HCT116 (cell line): ENCODE measurements at regions not wholly inside any gene's neighbourhood (a gene's known extent, or its start where the extent isn't known, plus 50 kb on each side); places are given as distances from the start of the nearest gene placed in this dataset.

Experiments
- ATAC-seq: fragments of 200-7000 bp; cut with Tn5 transposase; 2 replicates; pipeline ENCODE4 v1.9.1; 2020; ENCODE audit warnings: mild to moderate bottlenecking, moderate library complexity
- BruUV-seq: library from RNA; stranded (reverse); fragments of 400-500 nt; replicated peaks from 2 replicates; lab custom pipeline; 2021; lab: Mats Ljungman, UMichigan
- CTCF ChIA-PET: fragments of 300-600 bp; sonication (Branson Sonifier 250); formaldehyde crosslinking; loops from one replicate; lab custom pipeline; 2021; ENCODE audit warnings: antibody characterized with exemption; lab: Charles Lee
- POLR2A ChIA-PET: fragments of 300-600, 350-600 bp; sonication (Branson Sonifier 250); formaldehyde crosslinking; loops from one replicate; lab custom pipeline; 2021; ENCODE audit warnings: antibody characterized with exemption; lab: Charles Lee
- RAD21 ChIA-PET, 2 experiments: fragments of 300-600 bp; sonication (Branson Sonifier 250); formaldehyde crosslinking; loops; one replicate each; lab custom pipeline; 2023; ENCODE audit warnings: low total read pairs in 2 of 2; ENCODE audit not compliant: uncharacterized antibody in 2 of 2, unreplicated experiment in 2 of 2, low non-redundant PET in 1 of 2; lab: Charles Lee
- DNase-seq: peaks from one replicate; pipeline ENCODE4 v3.0.0-alpha.2; 2010; ENCODE audit warnings: low read depth, low spot score
- H2AFZ ChIP-seq: fragments of 200-600 bp; shearing (Covaris generic), sonication (generic); 2 replicates; pipeline ENCODE4 v1.6.1; 2017; ENCODE audit warnings: low read depth, mixed run types, mixed read lengths, antibody characterized with exemption, low read length; ENCODE audit not compliant: poor library complexity, severe bottlenecking
- H3K27ac ChIP-seq: 2 replicates; pipeline ENCODE4 v1.5.1; 2012; ENCODE audit warnings: low read depth, low read length
- H3K27me3 ChIP-seq: fragments of 200-600 bp; sonication (generic); 2 replicates; pipeline ENCODE4 v1.6.1; 2016; ENCODE audit warnings: mixed run types, low read length, mixed read lengths; ENCODE audit not compliant: insufficient read depth
- H3K36me3 ChIP-seq, 2 experiments: fragments of 200-500 bp in 1 of 2; fragments of 200-600 bp in 1 of 2; sonication (Bioruptor generic) in 1 of 2; sonication (generic) in 1 of 2; 2 replicates each; pipeline versions ENCODE4 v1.5.1 to v1.6.1; 2014 to 2016; ENCODE audit warnings: low read length in 2 of 2, inconsistent platforms in 1 of 2, mixed read lengths in 1 of 2, mixed run types in 1 of 2; ENCODE audit not compliant: insufficient read depth in 2 of 2, control insufficient read depth in 1 of 2
- H3K4me1 ChIP-seq, 2 experiments: fragments of 200-600 bp in 1 of 2; sonication (generic) in 1 of 2; 2 replicates each; pipeline versions ENCODE4 v1.5.1 to v1.6.1; 2012 to 2017; ENCODE audit warnings: low read length in 2 of 2, inconsistent platforms in 1 of 2, mild to moderate bottlenecking in 1 of 2, mixed read lengths in 1 of 2, mixed run types in 1 of 2, moderate library complexity in 1 of 2; ENCODE audit not compliant: insufficient read depth in 2 of 2, control insufficient read depth in 1 of 2
- H3K4me2 ChIP-seq: fragments of 200-600 bp; sonication (generic); 2 replicates; pipeline ENCODE4 v1.6.1; 2017; ENCODE audit warnings: mixed run types, low read length, mixed read lengths
- H3K4me3 ChIP-seq, 2 experiments: fragments of 200-600 bp in 1 of 2; sonication (generic) in 1 of 2; replicated peaks in 1 of 2; 2 replicates each; pipeline ENCODE4 v1.5.1; 2011 to 2016; ENCODE audit warnings: low read length in 2 of 2, control low read depth in 1 of 2, low read depth in 1 of 2, mild to moderate bottlenecking in 1 of 2, mixed read lengths in 1 of 2, mixed run types in 1 of 2
- H3K79me2 ChIP-seq: fragments of 200-600 bp; sonication (generic); 2 replicates; pipeline ENCODE4 v1.6.1; 2017; ENCODE audit warnings: mild to moderate bottlenecking, mixed run types, low read length, moderate library complexity, mixed read lengths; ENCODE audit not compliant: insufficient read depth
- H3K9ac ChIP-seq: fragments of 200-600 bp; sonication (generic); 2 replicates; pipeline ENCODE4 v1.6.1; 2016; ENCODE audit warnings: low read length, mixed read lengths
- H3K9me2 ChIP-seq: fragments of 200-600 bp; sonication (generic), shearing (Covaris generic); 2 replicates; pipeline ENCODE4 v1.6.1; 2017; ENCODE audit warnings: mixed run types, mild to moderate bottlenecking, moderate library complexity; ENCODE audit not compliant: insufficient read depth
- H3K9me3 ChIP-seq, 2 experiments: fragments of 200-500 bp in 1 of 2; fragments of 200-600 bp in 1 of 2; sonication (Bioruptor generic) in 1 of 2; sonication (generic) in 1 of 2; 2 replicates each; pipeline ENCODE4 v1.6.1; 2014 to 2017; ENCODE audit warnings: low read length in 2 of 2, mixed read lengths in 2 of 2, inconsistent platforms in 1 of 2, low read depth in 1 of 2, mild to moderate bottlenecking in 1 of 2, mixed run types in 1 of 2, moderate library complexity in 1 of 2; ENCODE audit not compliant: control insufficient read depth in 1 of 2, insufficient read depth in 1 of 2
- H4K20me1 ChIP-seq: fragments of 200-600 bp; sonication (generic), shearing (Covaris generic); 2 replicates; pipeline ENCODE4 v1.6.1; 2017; ENCODE audit warnings: mixed run types, mild to moderate bottlenecking, moderate library complexity; ENCODE audit not compliant: insufficient read depth
- ATF3 ChIP-seq: IDR thresholded peaks from 2 replicates; pipeline ENCODE4 v1.6.1; 2012
- CBX3 ChIP-seq: IDR thresholded peaks from 2 replicates; pipeline ENCODE4 v1.6.1; 2012; ENCODE audit warnings: low read depth
- CEBPB ChIP-seq: IDR thresholded peaks from 2 replicates; pipeline ENCODE4 v1.6.1; 2012; ENCODE audit warnings: low read depth
- ELF1 ChIP-seq: IDR thresholded peaks from 2 replicates; pipeline ENCODE4 v1.6.1; 2012; ENCODE audit warnings: low read depth, borderline replicate concordance
- EZH2 ChIP-seq: fragments of 200-600 bp; sonication (generic); IDR thresholded peaks from 2 replicates; pipeline ENCODE4 v1.6.1; 2017; ENCODE audit warnings: antibody characterized with exemption, mixed run types
- EZH2phosphoT487 ChIP-seq: fragments of 200-600 bp; IDR thresholded peaks from 2 replicates; pipeline ENCODE4 v1.6.1; 2018; ENCODE audit warnings: antibody characterized with exemption, borderline replicate concordance
- FOSL1 ChIP-seq: IDR thresholded peaks from 2 replicates; pipeline ENCODE4 v1.6.1; 2012; ENCODE audit warnings: low read depth
- MAX ChIP-seq: IDR thresholded peaks from 2 replicates; pipeline ENCODE4 v1.6.1; 2012
- POLR2A ChIP-seq: IDR thresholded peaks from 2 replicates; pipeline ENCODE4 v1.7.0; 2011; ENCODE audit warnings: borderline replicate concordance; ENCODE audit not compliant: insufficient read depth, insufficient read length; ENCODE audit errors: extremely low read depth
- POLR2AphosphoS5 ChIP-seq: IDR thresholded peaks from 2 replicates; pipeline ENCODE4 v1.6.1; 2011; ENCODE audit warnings: mild to moderate bottlenecking, low read depth, low read length, moderate library complexity
- RAD21 ChIP-seq: IDR thresholded peaks from 2 replicates; pipeline ENCODE4 v1.6.1; 2012; ENCODE audit warnings: low read depth, mild to moderate bottlenecking
- REST ChIP-seq: IDR thresholded peaks from 2 replicates; pipeline ENCODE4 v1.6.1; 2012; ENCODE audit warnings: low read depth
- SIN3A ChIP-seq: IDR thresholded peaks from 2 replicates; pipeline ENCODE4 v1.6.1; 2012; ENCODE audit warnings: low read depth
- SP1 ChIP-seq: IDR thresholded peaks from 2 replicates; pipeline ENCODE4 v1.6.1; 2012; ENCODE audit warnings: low read depth
- SRF ChIP-seq: IDR thresholded peaks from 2 replicates; pipeline ENCODE4 v1.6.1; 2012; ENCODE audit warnings: low read depth
- TCF7L2 ChIP-seq: IDR thresholded peaks from 2 replicates; pipeline ENCODE4 v1.7.0; 2011; ENCODE audit warnings: borderline replicate concordance, inconsistent platforms; ENCODE audit not compliant: insufficient read depth, insufficient read length; ENCODE audit errors: extremely low read depth
- ZBTB33 ChIP-seq: IDR thresholded peaks from 2 replicates; pipeline ENCODE4 v1.6.1; 2011; ENCODE audit warnings: mild to moderate bottlenecking, low read length, moderate library complexity; ENCODE audit not compliant: insufficient replicate concordance; ENCODE audit errors: extremely low read depth
- ZNF274 ChIP-seq: fragments of 200-500 bp; sonication (Bioruptor generic); IDR thresholded peaks from 2 replicates; pipeline ENCODE4 v1.6.1; 2014; ENCODE audit warnings: mild to moderate bottlenecking, low read depth, low read length, inconsistent platforms
- intact Hi-C: fragments of 100-400 bp; cut with micrococcal nuclease; formaldehyde crosslinking; loops from 2 replicates; pipeline ENCODE4 v1.10.0; 2022

- Histone ChIP-seq H3K27ac (no peak overlapping the region), H3K4me3 (no peak overlapping the region), H3K79me2 (no peaks in the 10 kb centered on the region), H3K9ac (no peak overlapping the region), H3K9me2 (no peaks in the 10 kb centered on the region), H3K27me3 (no peaks in the 10 kb centered on the region; the same call in 1 of the 2 replicates), H3K4me1 (no peaks in the 10 kb centered on the region), H3K36me3 (no peaks in the 10 kb centered on the region), H3K4me2 (no peak overlapping the region), H2AFZ (no peak overlapping the region), H3K9me3 (no peaks in the 10 kb centered on the region), H4K20me1 (no peaks in the 10 kb centered on the region)
- TF ChIP-seq FOSL1 = no peak
- TF ChIP-seq POLR2A = no peak
- TF ChIP-seq RAD21 = no peak
- no peak for TF ChIP-seq CBX3
- TF ChIP-seq SP1 = no peak
- TF ChIP-seq ELF1 = no peak
- TF ChIP-seq ATF3 = no peak
- no peak for TF ChIP-seq TCF7L2
- no peak for TF ChIP-seq POLR2AphosphoS5
- TF ChIP-seq ZBTB33 = no peak
- TF ChIP-seq CEBPB = no peak
- no peak for TF ChIP-seq EZH2
- TF ChIP-seq SRF = no peak
- no peak for TF ChIP-seq SIN3A
- TF ChIP-seq EZH2phosphoT487 = no peak
- TF ChIP-seq MAX = no peak
- TF ChIP-seq ZNF274 = no peak
- no peak for TF ChIP-seq REST
- intact Hi-C loops = no loop called here
- RAD21 ChIA-PET = no interaction called here
- no peak for ATAC-seq
- POLR2A ChIA-PET = no interaction called here
- no TSS peak for BruUV-seq
- CTCF ChIA-PET = no interaction called here
- no peak for DNase-seq
Observed at GRCh38 chr6:16884526-16884925, 123.3 kb upstream of the ATXN1 start.
